ENCODE measurements at regions not wholly inside any gene's neighbourhood (a gene's known extent, or its start where the extent isn't known, plus 50 kb on each side); places are given as distances from the start of the nearest gene placed in this dataset.

GRCh38 chr20:6558341-6558740 is 209.1 kb upstream of the BMP2 start:
- Histone ChIP-seq H2AFZ (ENCODE audit: insufficient read depth, low read length, poor library complexity) (no peak overlapping the region), H3K9me3 (ENCODE audit: insufficient read depth, low read depth, low read length) (no peaks in the 10 kb centered on the region), H2BK120ac (ENCODE audit: insufficient read depth, low read length, poor library complexity) (no peak overlapping the region), H3K23ac (ENCODE audit: low read length) (no peak overlapping the region), H3K4ac (ENCODE audit: low read depth, low read length) (no peak overlapping the region), H4K12ac (ENCODE audit: low read depth, low read length) (no peak overlapping the region), H3K18ac (ENCODE audit: low read length) (no peak overlapping the region), H2BK12ac (ENCODE audit: low read length) (no peak overlapping the region), H3K79me2 (ENCODE audit: control insufficient read depth, insufficient read depth, low read length, poor library complexity) (no peaks in the 10 kb centered on the region), H3K4me1 (ENCODE audit: control insufficient read depth in 1 of 2, insufficient read depth in 2 of 2, low read length in 2 of 2) (no peaks in the 10 kb centered on the region), H3K9ac (ENCODE audit: low read length) (no peak overlapping the region), H2BK5ac (ENCODE audit: low read depth, low read length, poor library complexity) (no peak overlapping the region), H3K27ac (ENCODE audit: low read depth, low read length) (no peak overlapping the region), H4K8ac (ENCODE audit: low read depth, low read length) (no peak overlapping the region), H3K79me1 (ENCODE audit: low read length) (no peaks in the 10 kb centered on the region), H3K4me3 (ENCODE audit: low read depth, low read length) (no peak overlapping the region), H3K14ac (ENCODE audit: low read length) (no peak overlapping the region), H3K27me3 (ENCODE audit: insufficient read depth, low read length) (no peaks in the 10 kb centered on the region), H3K36me3 (ENCODE audit: control insufficient read depth in 1 of 2, insufficient read depth in 2 of 2, low read length in 2 of 2) (no peaks in the 10 kb centered on the region), H3K4me2 (ENCODE audit: low read length) (no peak overlapping the region), H2AK5ac (ENCODE audit: low read length) (no peak overlapping the region), H4K91ac (ENCODE audit: low read depth, low read length) (no peak overlapping the region)
- no peak for DNase-seq
- no CpG with 5 or more reads among the region's 2 CpGs for WGBS (ENCODE audit: extremely low coverage, insufficient coverage, insufficient read length)

- H3K79me2 ChIP-seq (ENCODE audit: control insufficient read depth, insufficient read depth, low read length, poor library complexity) = no peaks in the 10 kb centered on the region
- peak; percentile 8 to 10 for DNase-seq
- no peaks in the 10 kb centered on the region for H3K79me1 ChIP-seq (ENCODE audit: low read length)
- WGBS (ENCODE audit: extremely low coverage, insufficient coverage, insufficient read length) = no CpG with 5 or more reads among the region's 17 CpGs
- no peak overlapping the region for H3K18ac ChIP-seq (ENCODE audit: low read length)
- H2AK5ac ChIP-seq (ENCODE audit: low read length) = no peak overlapping the region
- no peak overlapping the region for H3K9ac ChIP-seq (ENCODE audit: low read length)
- no peaks in the 10 kb centered on the region for H3K36me3 ChIP-seq (ENCODE audit: control insufficient read depth in 1 of 2, insufficient read depth in 2 of 2, low read length in 2 of 2)
- no peak overlapping the region for H2BK12ac ChIP-seq (ENCODE audit: low read length)
- H3K27me3 ChIP-seq (ENCODE audit: insufficient read depth, low read length) = no peaks in the 10 kb centered on the region
- no peak overlapping the region for H3K23ac ChIP-seq (ENCODE audit: low read length)
- H3K4ac ChIP-seq (ENCODE audit: low read depth, low read length) = no peak overlapping the region
- H4K12ac ChIP-seq (ENCODE audit: low read depth, low read length) = no peak overlapping the region
- no peak overlapping the region for H3K4me2 ChIP-seq (ENCODE audit: low read length)
- H3K27ac ChIP-seq (ENCODE audit: low read depth, low read length) = no peak overlapping the region
- no peak overlapping the region for H2BK120ac ChIP-seq (ENCODE audit: insufficient read depth, low read length, poor library complexity)
- no peak overlapping the region for H4K8ac ChIP-seq (ENCODE audit: low read depth, low read length)
- no peaks in the 10 kb centered on the region for H3K4me1 ChIP-seq (ENCODE audit: control insufficient read depth in 1 of 2, insufficient read depth in 2 of 2, low read length in 2 of 2)
- no peaks in the 10 kb centered on the region for H3K9me3 ChIP-seq (ENCODE audit: insufficient read depth, low read depth, low read length)
- no peak overlapping the region for H3K4me3 ChIP-seq (ENCODE audit: low read depth, low read length)
- no peak overlapping the region for H3K14ac ChIP-seq (ENCODE audit: low read length)
- H2AFZ ChIP-seq (ENCODE audit: insufficient read depth, low read length, poor library complexity) = no peak overlapping the region
- no peak overlapping the region for H4K91ac ChIP-seq (ENCODE audit: low read depth, low read length)
- no peak overlapping the region for H2BK5ac ChIP-seq (ENCODE audit: low read depth, low read length, poor library complexity)
These were observed 233.6 kb upstream of the BMP2 start for GRCh38 chr20:6533761-6534479.

DNA sequence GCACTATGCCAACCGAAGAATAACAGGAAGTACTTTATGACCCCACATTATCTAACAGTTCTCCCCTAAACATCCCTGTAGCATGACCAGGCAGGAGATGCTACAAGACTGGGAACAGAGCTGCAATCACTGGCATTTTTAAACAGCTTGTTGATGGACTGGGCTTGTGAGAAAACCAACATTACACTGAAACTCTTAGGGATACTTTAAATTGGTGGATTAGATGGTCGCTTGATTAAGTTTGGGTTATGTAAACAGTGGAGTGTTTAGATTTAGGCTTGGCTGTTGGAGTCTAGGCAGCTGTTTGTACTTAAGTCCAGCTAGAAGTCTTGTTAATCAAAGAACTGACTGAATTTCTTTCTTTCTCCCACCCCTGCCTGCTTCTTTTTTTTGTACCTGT is 234.1 kb upstream of the BMP2 start:
- no peak overlapping the region for H2AK5ac ChIP-seq (ENCODE audit: low read length)
- no peak overlapping the region for H2BK12ac ChIP-seq (ENCODE audit: low read length)
- no CpG with 5 or more reads among the region's 2 CpGs for WGBS (ENCODE audit: extremely low coverage, insufficient coverage, insufficient read length)
- H4K12ac ChIP-seq (ENCODE audit: low read depth, low read length) = no peak overlapping the region
- H3K9ac ChIP-seq (ENCODE audit: low read length) = no peak overlapping the region
- H3K18ac ChIP-seq (ENCODE audit: low read length) = no peak overlapping the region
- no peak overlapping the region for H3K4me2 ChIP-seq (ENCODE audit: low read length)
- H3K14ac ChIP-seq (ENCODE audit: low read length) = no peak overlapping the region
- no peak overlapping the region for H2AFZ ChIP-seq (ENCODE audit: insufficient read depth, low read length, poor library complexity)
- H3K27ac ChIP-seq (ENCODE audit: low read depth, low read length) = no peak overlapping the region
- no peaks in the 10 kb centered on the region for H3K36me3 ChIP-seq (ENCODE audit: control insufficient read depth in 1 of 2, insufficient read depth in 2 of 2, low read length in 2 of 2)
- no peak overlapping the region for H3K4ac ChIP-seq (ENCODE audit: low read depth, low read length)
- no peak overlapping the region for H3K23ac ChIP-seq (ENCODE audit: low read length)
- no peak for DNase-seq
- H4K8ac ChIP-seq (ENCODE audit: low read depth, low read length) = no peak overlapping the region
- no peaks in the 10 kb centered on the region for H3K4me1 ChIP-seq (ENCODE audit: control insufficient read depth in 1 of 2, insufficient read depth in 2 of 2, low read length in 2 of 2)
- H2BK5ac ChIP-seq (ENCODE audit: low read depth, low read length, poor library complexity) = no peak overlapping the region
- H3K79me1 ChIP-seq (ENCODE audit: low read length) = no peaks in the 10 kb centered on the region
- H3K79me2 ChIP-seq (ENCODE audit: control insufficient read depth, insufficient read depth, low read length, poor library complexity) = no peaks in the 10 kb centered on the region
- no peak overlapping the region for H2BK120ac ChIP-seq (ENCODE audit: insufficient read depth, low read length, poor library complexity)
- H3K9me3 ChIP-seq (ENCODE audit: insufficient read depth, low read depth, low read length) = no peaks in the 10 kb centered on the region
- H3K27me3 ChIP-seq (ENCODE audit: insufficient read depth, low read length) = no peaks in the 10 kb centered on the region
- no peak overlapping the region for H4K91ac ChIP-seq (ENCODE audit: low read depth, low read length)
- no peak overlapping the region for H3K4me3 ChIP-seq (ENCODE audit: low read depth, low read length)

- H3K9ac ChIP-seq (ENCODE audit: low read length) = no peak overlapping the region
- no peak for DNase-seq
- H3K23ac ChIP-seq (ENCODE audit: low read length) = no peak overlapping the region
- no peaks in the 10 kb centered on the region for H3K79me2 ChIP-seq (ENCODE audit: control insufficient read depth, insufficient read depth, low read length, poor library complexity)
- WGBS (ENCODE audit: extremely low coverage, insufficient coverage, insufficient read length) = no CpG with 5 or more reads among the region's 3 CpGs
- no peak overlapping the region for H3K14ac ChIP-seq (ENCODE audit: low read length)
- no peaks in the 10 kb centered on the region for H3K36me3 ChIP-seq (ENCODE audit: control insufficient read depth in 1 of 2, insufficient read depth in 2 of 2, low read length in 2 of 2)
- H2BK12ac ChIP-seq (ENCODE audit: low read length) = no peak overlapping the region
- no peak overlapping the region for H3K18ac ChIP-seq (ENCODE audit: low read length)
- H2AFZ ChIP-seq (ENCODE audit: insufficient read depth, low read length, poor library complexity) = no peak overlapping the region
- no peak overlapping the region for H3K4me2 ChIP-seq (ENCODE audit: low read length)
- H3K4ac ChIP-seq (ENCODE audit: low read depth, low read length) = no peak overlapping the region
- H2BK120ac ChIP-seq (ENCODE audit: insufficient read depth, low read length, poor library complexity) = no peak overlapping the region
- no peak overlapping the region for H4K8ac ChIP-seq (ENCODE audit: low read depth, low read length)
- H3K27ac ChIP-seq (ENCODE audit: low read depth, low read length) = no peak overlapping the region
- no peaks in the 10 kb centered on the region for H3K9me3 ChIP-seq (ENCODE audit: insufficient read depth, low read depth, low read length)
- H4K12ac ChIP-seq (ENCODE audit: low read depth, low read length) = no peak overlapping the region
- H3K79me1 ChIP-seq (ENCODE audit: low read length) = no peaks in the 10 kb centered on the region
- H3K27me3 ChIP-seq (ENCODE audit: insufficient read depth, low read length) = no peaks in the 10 kb centered on the region
- no peak overlapping the region for H2AK5ac ChIP-seq (ENCODE audit: low read length)
- H3K4me3 ChIP-seq (ENCODE audit: low read depth, low read length) = no peak overlapping the region
- H2BK5ac ChIP-seq (ENCODE audit: low read depth, low read length, poor library complexity) = no peak overlapping the region
- H4K91ac ChIP-seq (ENCODE audit: low read depth, low read length) = no peak overlapping the region
- H3K4me1 ChIP-seq (ENCODE audit: control insufficient read depth in 1 of 2, insufficient read depth in 2 of 2, low read length in 2 of 2) = no peaks in the 10 kb centered on the region
These were observed 236.6 kb upstream of the BMP2 start for GRCh38 chr20:6530779-6531315.

Measured in trophoblast cell (in vitro differentiated cells and primary cell).